Astrocyte of the spinal cord (primary cell): ENCODE measurements at regions not wholly inside any gene's neighbourhood (a gene's known extent, or its start where the extent isn't known, plus 50 kb on each side); places are given as distances from the start of the nearest gene placed in this dataset.

ENCODE experiments used
- DNase-seq: peaks from one replicate; pipeline ENCODE4 v3.0.0; 2011; ENCODE audit warnings: low read depth, low spot score
- H3K4me3 ChIP-seq: 2 replicates; pipeline ENCODE4 v1.5.1; 2011; ENCODE audit warnings: low read depth, mild to moderate bottlenecking, low read length, moderate library complexity
- in situ Hi-C: cut with HindIII; loops from 2 replicates; pipeline ENCODE4 v1.10.0; 2017; ENCODE audit warnings: low sequenced_read_pairs
- TF ChIP-seq, protein P1 (sequence below): IDR thresholded peaks from 2 replicates; pipeline ENCODE4 v1.5.1; 2012; ENCODE audit warnings: low read depth, mild to moderate bottlenecking, low read length, inconsistent platforms

DNA sequence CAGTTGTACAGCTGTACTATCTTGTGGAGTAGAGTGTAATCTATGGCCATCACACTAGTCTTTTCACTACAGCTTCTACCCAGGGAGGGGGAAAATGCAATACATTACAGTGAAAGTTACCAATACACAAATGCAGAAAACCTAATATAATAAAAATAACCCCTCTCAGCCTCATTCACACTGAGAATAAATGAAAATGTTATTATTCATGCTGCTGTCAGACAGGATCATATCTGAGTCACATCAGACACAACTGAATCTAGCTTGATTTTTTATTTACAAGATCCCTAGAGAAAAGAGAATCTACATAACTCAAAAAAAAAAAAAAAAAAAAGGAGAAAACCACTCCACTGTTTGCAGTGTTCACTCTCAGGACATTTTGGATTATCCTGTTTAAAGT is 293.9 kb upstream of the ESRRG start:
- no peak for DNase-seq
- no peak overlapping the region for H3K4me3 ChIP-seq
- TF ChIP-seq, protein P1, sequence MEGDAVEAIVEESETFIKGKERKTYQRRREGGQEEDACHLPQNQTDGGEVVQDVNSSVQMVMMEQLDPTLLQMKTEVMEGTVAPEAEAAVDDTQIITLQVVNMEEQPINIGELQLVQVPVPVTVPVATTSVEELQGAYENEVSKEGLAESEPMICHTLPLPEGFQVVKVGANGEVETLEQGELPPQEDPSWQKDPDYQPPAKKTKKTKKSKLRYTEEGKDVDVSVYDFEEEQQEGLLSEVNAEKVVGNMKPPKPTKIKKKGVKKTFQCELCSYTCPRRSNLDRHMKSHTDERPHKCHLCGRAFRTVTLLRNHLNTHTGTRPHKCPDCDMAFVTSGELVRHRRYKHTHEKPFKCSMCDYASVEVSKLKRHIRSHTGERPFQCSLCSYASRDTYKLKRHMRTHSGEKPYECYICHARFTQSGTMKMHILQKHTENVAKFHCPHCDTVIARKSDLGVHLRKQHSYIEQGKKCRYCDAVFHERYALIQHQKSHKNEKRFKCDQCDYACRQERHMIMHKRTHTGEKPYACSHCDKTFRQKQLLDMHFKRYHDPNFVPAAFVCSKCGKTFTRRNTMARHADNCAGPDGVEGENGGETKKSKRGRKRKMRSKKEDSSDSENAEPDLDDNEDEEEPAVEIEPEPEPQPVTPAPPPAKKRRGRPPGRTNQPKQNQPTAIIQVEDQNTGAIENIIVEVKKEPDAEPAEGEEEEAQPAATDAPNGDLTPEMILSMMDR: no peak
- in situ Hi-C loops: no loop called here

DNA sequence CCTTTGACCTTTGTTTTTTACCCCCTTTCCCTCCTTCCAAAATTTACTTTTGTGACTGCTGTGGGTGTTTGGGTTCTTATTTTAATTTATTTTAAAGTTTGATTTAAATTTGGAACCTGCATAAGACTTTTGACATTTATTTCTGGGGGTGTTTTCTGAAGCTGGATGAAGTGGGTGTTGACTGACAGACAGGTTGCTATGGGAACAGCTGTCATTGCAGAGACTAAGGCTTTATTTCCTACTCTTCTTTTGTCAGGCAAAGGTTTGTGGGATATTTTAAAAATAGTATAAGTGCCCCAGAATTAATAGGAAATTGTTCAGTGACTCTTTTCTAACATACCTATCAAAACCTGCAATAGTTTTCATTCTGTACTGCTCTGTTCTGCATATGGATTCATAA is 290.8 kb upstream of the ESRRG start:
- in situ Hi-C loops: no loop called here
- TF ChIP-seq, protein P1: no peak
- H3K4me3 ChIP-seq: no peak overlapping the region
- DNase-seq: no peak

DNA sequence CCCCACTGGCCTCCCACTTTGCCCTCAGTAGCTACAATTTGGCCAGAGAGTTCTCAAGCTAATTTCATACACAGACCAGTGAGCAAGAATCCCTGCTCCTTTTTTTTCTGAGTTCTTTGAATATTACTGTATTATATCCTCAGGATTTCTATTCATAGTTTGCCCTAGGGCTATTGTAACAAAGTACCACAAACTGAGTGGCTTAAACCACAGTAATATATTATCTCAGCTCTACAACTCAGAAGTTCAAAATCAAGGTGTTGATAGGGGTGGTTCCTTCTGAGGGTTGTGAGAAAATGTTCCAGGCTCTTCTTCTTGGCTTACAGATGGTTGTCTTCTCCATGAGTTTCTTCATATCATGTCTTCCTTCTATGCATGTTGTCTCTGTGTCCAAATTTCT is 289.4 kb upstream of the ESRRG start:
- H3K4me3 ChIP-seq: no peak overlapping the region
- no peak for DNase-seq
- TF ChIP-seq, protein P1: no peak
- in situ Hi-C loops: no loop called here

DNA sequence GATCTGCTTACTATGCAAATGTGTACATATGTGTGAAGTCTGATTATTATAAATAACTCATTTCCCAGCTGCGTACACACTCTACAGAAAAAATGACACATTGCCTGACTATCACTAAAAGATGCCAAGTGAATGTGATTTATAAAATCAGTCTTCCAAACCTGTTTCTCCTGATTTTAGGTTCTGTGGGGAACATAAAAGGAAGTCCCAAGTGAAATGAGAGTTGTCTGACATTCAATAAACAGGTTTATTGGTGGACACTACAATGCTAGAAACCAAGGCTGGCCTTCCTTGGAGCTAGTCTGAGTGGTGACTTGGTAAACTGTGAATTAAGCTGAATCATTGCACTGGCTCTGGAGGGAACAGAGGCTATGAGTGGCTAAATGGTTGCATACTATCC is 287.9 kb upstream of the ESRRG start:
- in situ Hi-C loops: no loop called here
- H3K4me3 ChIP-seq: no peak overlapping the region
- TF ChIP-seq, protein P1: no peak
- DNase-seq: no peak

DNA sequence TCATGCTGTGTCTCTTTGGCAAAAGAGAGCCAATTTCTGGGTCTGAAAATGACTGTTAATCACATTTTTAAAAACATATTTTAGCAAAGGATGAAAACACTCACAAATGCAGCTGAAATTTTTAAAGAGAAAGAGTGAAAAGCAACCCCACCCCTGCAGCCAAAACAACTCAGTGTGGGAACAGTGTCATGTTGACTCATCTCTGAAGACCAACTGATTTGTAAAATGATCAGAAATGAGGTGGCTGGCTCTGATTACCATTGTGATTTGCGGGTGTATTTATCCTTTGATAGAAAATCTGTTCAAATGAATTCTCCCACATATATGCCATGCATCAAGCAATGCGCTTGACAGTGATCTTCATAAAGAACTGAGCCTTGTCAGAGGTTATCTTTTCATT is 287.0 kb upstream of the ESRRG start:
- TF ChIP-seq, protein P1: no peak
- DNase-seq: no peak
- H3K4me3 ChIP-seq: no peak overlapping the region
- in situ Hi-C loops: no loop called here

DNA sequence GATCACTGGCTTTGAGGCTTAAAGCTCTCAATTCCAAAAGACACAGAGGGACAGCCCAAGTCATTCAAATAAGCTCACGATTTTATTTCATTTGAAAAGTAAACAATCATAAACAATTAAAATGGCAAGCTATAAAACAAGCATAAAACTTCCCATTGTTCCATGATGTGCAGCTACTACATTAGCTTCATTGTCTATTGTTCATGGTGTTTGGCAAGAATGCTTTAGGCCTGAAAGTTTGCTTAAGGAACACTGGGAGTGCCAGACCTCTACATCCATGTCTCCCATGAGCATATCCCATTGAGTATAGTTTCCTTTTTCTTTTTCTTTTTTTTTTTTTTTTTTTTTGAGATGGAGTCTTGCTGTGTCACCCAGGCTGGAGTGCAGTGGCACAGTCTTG is 286.1 kb upstream of the ESRRG start:
- in situ Hi-C loops: no loop called here
- TF ChIP-seq, protein P1: no peak
- H3K4me3 ChIP-seq: no peak overlapping the region
- no peak for DNase-seq
